ENCODE measurements at regions not wholly inside any gene's neighbourhood (a gene's known extent, or its start where the extent isn't known, plus 50 kb on each side); places are given as distances from the start of the nearest gene placed in this dataset.
"Not testable (repeated sequence)": the region's sequence is repeated elsewhere in the genome, so short reads cannot be mapped to it uniquely, and the experiment has no call there.

GRCh38 chr9:115781070-115781736, 372.4 kb upstream of the PAPPA start:
- Mint-ChIP-seq H3K27me3 (no peaks in the 10 kb centered on the region), H3K4me1 (no peaks in the 10 kb centered on the region), H3K4me3 (no peak overlapping the region), H3K9me3 (peaks cover 4% of the 10 kb centered on the region), H3K27ac (no peak overlapping the region), H3K36me3 (ENCODE audit: low read depth) (no peaks in the 10 kb centered on the region)
- no peak for DNase-seq
- ATAC-seq: no peak

- no peak for ATAC-seq
- no peak for DNase-seq
- Mint-ChIP-seq H3K4me1 (no peaks in the 10 kb centered on the region), H3K27me3 (no peaks in the 10 kb centered on the region), H3K27ac (no peak overlapping the region), H3K4me3 (no peak overlapping the region), H3K36me3 (ENCODE audit: low read depth) (no peaks in the 10 kb centered on the region), H3K9me3 (no peaks in the 10 kb centered on the region)
Observed at GRCh38 chr9:115786321-115786720, 367.3 kb upstream of the PAPPA start.

GRCh38 chr9:115790520-115790919, 363.1 kb upstream of the PAPPA start:
- ATAC-seq: no peak
- Mint-ChIP-seq H3K4me1 (no peaks in the 10 kb centered on the region), H3K9me3 (no peaks in the 10 kb centered on the region)

GRCh38 chr9:115794921-115795475, 358.6 kb upstream of the PAPPA start:
- DNase-seq (no peak), ATAC-seq (no peak)
- Mint-ChIP-seq H3K36me3 (ENCODE audit: low read depth) (no peaks in the 10 kb centered on the region), H3K4me3 (no peak overlapping the region), H3K9me3 (no peaks in the 10 kb centered on the region), H3K4me1 (no peaks in the 10 kb centered on the region), H3K27me3 (peaks cover 2% of the 10 kb centered on the region), H3K27ac (no peak overlapping the region)

More at GRCh38 chr9:115790520-115790919, 363.1 kb upstream of the PAPPA start:
- Mint-ChIP-seq H3K27me3 (peaks cover 2% of the 10 kb centered on the region), H3K4me3 (no peak overlapping the region), H3K27ac (no peak overlapping the region), H3K36me3 (ENCODE audit: low read depth) (no peaks in the 10 kb centered on the region)
- DNase-seq: no peak

GRCh38 chr9:115799734-115800133, 353.9 kb upstream of the PAPPA start:
- Mint-ChIP-seq H3K27ac (no peak overlapping the region), H3K4me3 (no peak overlapping the region), H3K9me3 (no peaks in the 10 kb centered on the region), H3K27me3 (no peaks in the 10 kb centered on the region), H3K4me1 (no peaks in the 10 kb centered on the region), H3K36me3 (ENCODE audit: low read depth) (no peaks in the 10 kb centered on the region)
- no peak for ATAC-seq
- DNase-seq: no peak

GRCh38 chr9:115804206-115804605, 349.4 kb upstream of the PAPPA start:
- H3K4me1 Mint-ChIP-seq: no peaks in the 10 kb centered on the region

GRCh38 chr9:115808108-115808507, 345.5 kb upstream of the PAPPA start:
- Mint-ChIP-seq H3K27ac (no peak overlapping the region), H3K9me3 (no peaks in the 10 kb centered on the region), H3K36me3 (ENCODE audit: low read depth) (no peaks in the 10 kb centered on the region), H3K4me1 (no peaks in the 10 kb centered on the region), H3K27me3 (no peaks in the 10 kb centered on the region), H3K4me3 (no peak overlapping the region)
- DNase-seq: no peak
- ATAC-seq: no peak

More at GRCh38 chr9:115804206-115804605, 349.4 kb upstream of the PAPPA start:
- Mint-ChIP-seq H3K27ac (no peak overlapping the region), H3K36me3 (ENCODE audit: low read depth) (no peaks in the 10 kb centered on the region), H3K9me3 (no peaks in the 10 kb centered on the region), H3K27me3 (no peaks in the 10 kb centered on the region), H3K4me3 (no peak overlapping the region)
- DNase-seq (no peak), ATAC-seq (no peak)

GRCh38 chr9:115808695-115809094, 344.9 kb upstream of the PAPPA start:
- no peaks in the 10 kb centered on the region for H3K36me3 Mint-ChIP-seq (ENCODE audit: low read depth)
- H3K4me3 Mint-ChIP-seq: no peak overlapping the region
- H3K4me1 Mint-ChIP-seq: no peaks in the 10 kb centered on the region
- no peak overlapping the region for H3K27ac Mint-ChIP-seq
- DNase-seq: no peak
- ATAC-seq: no peak
- H3K9me3 Mint-ChIP-seq: no peaks in the 10 kb centered on the region
- no peaks in the 10 kb centered on the region for H3K27me3 Mint-ChIP-seq

- Mint-ChIP-seq H3K36me3 (ENCODE audit: low read depth) (no peaks in the 10 kb centered on the region), H3K27me3 (no peaks in the 10 kb centered on the region), H3K4me3 (no peak overlapping the region), H3K27ac (no peak overlapping the region), H3K4me1 (no peaks in the 10 kb centered on the region), H3K9me3 (peaks cover 4% of the 10 kb centered on the region)
- DNase-seq (no peak), ATAC-seq (no peak)
Observed at GRCh38 chr9:115810166-115810565, 343.4 kb upstream of the PAPPA start.

GRCh38 chr9:115814081-115814480, 339.5 kb upstream of the PAPPA start:
- H3K9me3 Mint-ChIP-seq: peaks cover 4% of the 10 kb centered on the region
- no peak overlapping the region for H3K4me3 Mint-ChIP-seq
- DNase-seq (no peak), ATAC-seq (no peak)
- no peaks in the 10 kb centered on the region for H3K4me1 Mint-ChIP-seq
- H3K27ac Mint-ChIP-seq: no peak overlapping the region
- no peaks in the 10 kb centered on the region for H3K27me3 Mint-ChIP-seq
- H3K36me3 Mint-ChIP-seq (ENCODE audit: low read depth): no peaks in the 10 kb centered on the region

GRCh38 chr9:115815786-115816185, 337.8 kb upstream of the PAPPA start:
- no peak for DNase-seq
- Mint-ChIP-seq H3K36me3 (ENCODE audit: low read depth) (no peaks in the 10 kb centered on the region), H3K27me3 (no peaks in the 10 kb centered on the region), H3K9me3 (peaks cover 8% of the 10 kb centered on the region), H3K4me1 (no peaks in the 10 kb centered on the region), H3K4me3 (no peak overlapping the region), H3K27ac (no peak overlapping the region)
- ATAC-seq: no peak

- H3K4me3 Mint-ChIP-seq; H3K36me3 Mint-ChIP-seq (ENCODE audit: low read depth); H3K4me1 Mint-ChIP-seq; H3K27me3 Mint-ChIP-seq; DNase-seq; H3K27ac Mint-ChIP-seq; ATAC-seq: not testable (repeated sequence)
- peaks cover 12% of the 10 kb centered on the region for H3K9me3 Mint-ChIP-seq
Observed at GRCh38 chr9:115818651-115819050, 334.9 kb upstream of the PAPPA start.

GRCh38 chr9:115832031-115832430, 321.6 kb upstream of the PAPPA start:
- ATAC-seq: no peak
- no peaks in the 10 kb centered on the region for H3K27me3 Mint-ChIP-seq
- no peaks in the 10 kb centered on the region for H3K4me1 Mint-ChIP-seq
- no peak overlapping the region for H3K4me3 Mint-ChIP-seq
- no peak overlapping the region for H3K27ac Mint-ChIP-seq
- DNase-seq: no peak
- H3K9me3 Mint-ChIP-seq: peaks cover 4% of the 10 kb centered on the region
- no peaks in the 10 kb centered on the region for H3K36me3 Mint-ChIP-seq (ENCODE audit: low read depth)

GRCh38 chr9:115837618-115838017, 316.0 kb upstream of the PAPPA start:
- DNase-seq (no peak), ATAC-seq (no peak)
- no peak overlapping the region for H3K4me3 Mint-ChIP-seq
- H3K27me3 Mint-ChIP-seq: no peaks in the 10 kb centered on the region
- no peaks in the 10 kb centered on the region for H3K4me1 Mint-ChIP-seq
- no peaks in the 10 kb centered on the region for H3K36me3 Mint-ChIP-seq (ENCODE audit: low read depth)
- no peaks in the 10 kb centered on the region for H3K9me3 Mint-ChIP-seq
- no peak overlapping the region for H3K27ac Mint-ChIP-seq

- Mint-ChIP-seq H3K9me3 (no peaks in the 10 kb centered on the region), H3K4me1 (no peaks in the 10 kb centered on the region), H3K27me3 (no peaks in the 10 kb centered on the region), H3K36me3 (ENCODE audit: low read depth) (no peaks in the 10 kb centered on the region), H3K4me3 (no peak overlapping the region), H3K27ac (no peak overlapping the region)
- ATAC-seq: no peak
- DNase-seq: no peak
Observed at GRCh38 chr9:115838417-115838816, 315.2 kb upstream of the PAPPA start.

GRCh38 chr9:115844433-115844832, 309.2 kb upstream of the PAPPA start:
- not testable (repeated sequence) for H3K9me3 Mint-ChIP-seq; H3K36me3 Mint-ChIP-seq (ENCODE audit: low read depth); H3K4me1 Mint-ChIP-seq; H3K4me3 Mint-ChIP-seq; H3K27ac Mint-ChIP-seq; DNase-seq; ATAC-seq; H3K27me3 Mint-ChIP-seq
